Thymus (tissue), 11 donors: ENCODE measurements at regions not wholly inside any gene's neighbourhood (a gene's known extent, or its start where the extent isn't known, plus 50 kb on each side); places are given as distances from the start of the nearest gene placed in this dataset.
"Not testable (repeated sequence)": the region's sequence is repeated elsewhere in the genome, so short reads cannot be mapped to it uniquely, and the experiment has no call there.

Experiments
- DNase-seq, 9 donors: peaks; one replicate each; pipeline ENCODE4 v3.0.0-alpha.2; 2013; ENCODE audit warnings: low spot score in 9 of 9, low read depth in 6 of 9, missing footprints in 1 of 9
- H3K27ac ChIP-seq, 2 donors: one replicate each; pipeline ENCODE4 v1.5.1; 2013; ENCODE audit warnings: control low read depth in 1 of 2, low read depth in 1 of 2, low read length in 1 of 2, mild to moderate bottlenecking in 1 of 2, moderate library complexity in 1 of 2
- H3K27me3 ChIP-seq, 2 donors: one replicate each; pipeline ENCODE4 v1.5.1; 2013; ENCODE audit warnings: low read length in 1 of 2; ENCODE audit not compliant: control insufficient read depth in 2 of 2, insufficient read depth in 1 of 2
- H3K36me3 ChIP-seq, 2 donors: one replicate each; pipeline ENCODE4 v1.5.1; 2013; ENCODE audit warnings: low read length in 1 of 2, mild to moderate bottlenecking in 1 of 2, moderate library complexity in 1 of 2; ENCODE audit not compliant: control insufficient read depth in 2 of 2, insufficient read depth in 2 of 2
- H3K4me1 ChIP-seq, 2 donors: one replicate each; pipeline ENCODE4 v1.5.1; 2013; ENCODE audit warnings: low read length in 2 of 2; ENCODE audit not compliant: control insufficient read depth in 2 of 2, insufficient read depth in 2 of 2
- H3K4me3 ChIP-seq, 2 donors: one replicate each; pipeline ENCODE4 v1.5.1; 2013; ENCODE audit warnings: low read length in 2 of 2, control low read depth in 1 of 2, mild to moderate bottlenecking in 1 of 2
- H3K9me3 ChIP-seq, 2 donors: one replicate each; pipeline ENCODE4 v1.5.1; 2013; ENCODE audit warnings: low read length in 1 of 2, mild to moderate bottlenecking in 1 of 2; ENCODE audit not compliant: control insufficient read depth in 2 of 2, insufficient read depth in 1 of 2
- WGBS: extraction: QIAGEN DNeasy Blood & Tissue Kit; methylation state at CpG from one replicate; pipeline ENCODE4 v1.1.7; 2013; 5-methylcytosine and 5-hydroxymethylcytosine counted together
- donor health status: healthy.

DNA sequence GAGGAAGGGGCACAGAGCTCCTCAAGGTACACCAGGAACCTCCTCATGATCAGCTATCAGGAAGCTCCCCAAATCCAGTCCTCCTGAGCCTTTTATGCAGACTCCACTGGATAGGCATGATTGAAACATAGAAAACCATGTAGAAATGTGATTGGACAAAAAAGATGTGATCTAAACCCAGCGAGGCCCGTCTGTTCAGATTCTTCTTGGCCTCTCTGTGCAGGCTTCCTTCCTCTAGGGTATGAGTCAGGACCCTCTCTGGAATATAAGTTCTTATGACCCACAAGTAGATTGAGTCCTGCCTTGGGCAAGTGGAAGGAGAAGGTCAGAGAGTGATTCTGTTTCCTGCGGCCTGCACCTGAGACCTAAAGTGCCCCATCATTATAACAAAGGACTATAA is 166.3 kb downstream of the PHLDA1 start:
- WGBS: 95% methylated on average over 3 of the region's 3 CpGs
- no peak overlapping the region for H3K4me3 ChIP-seq
- H3K27me3 ChIP-seq: no peaks in the 10 kb centered on the region
- H3K36me3 ChIP-seq: no peaks in the 10 kb centered on the region
- no peaks in the 10 kb centered on the region for H3K9me3 ChIP-seq
- H3K4me1 ChIP-seq: no peaks in the 10 kb centered on the region
- no peak overlapping the region for H3K27ac ChIP-seq
- no peak for DNase-seq

GRCh38 chr12:75864161-75864560 is 167.4 kb downstream of the PHLDA1 start:
- no peaks in the 10 kb centered on the region for H3K4me1 ChIP-seq
- no peak overlapping the region for H3K4me3 ChIP-seq
- H3K36me3 ChIP-seq: no peaks in the 10 kb centered on the region
- no peaks in the 10 kb centered on the region for H3K9me3 ChIP-seq
- DNase-seq: no peak
- H3K27me3 ChIP-seq: no peaks in the 10 kb centered on the region
- H3K27ac ChIP-seq: no peak overlapping the region

DNA sequence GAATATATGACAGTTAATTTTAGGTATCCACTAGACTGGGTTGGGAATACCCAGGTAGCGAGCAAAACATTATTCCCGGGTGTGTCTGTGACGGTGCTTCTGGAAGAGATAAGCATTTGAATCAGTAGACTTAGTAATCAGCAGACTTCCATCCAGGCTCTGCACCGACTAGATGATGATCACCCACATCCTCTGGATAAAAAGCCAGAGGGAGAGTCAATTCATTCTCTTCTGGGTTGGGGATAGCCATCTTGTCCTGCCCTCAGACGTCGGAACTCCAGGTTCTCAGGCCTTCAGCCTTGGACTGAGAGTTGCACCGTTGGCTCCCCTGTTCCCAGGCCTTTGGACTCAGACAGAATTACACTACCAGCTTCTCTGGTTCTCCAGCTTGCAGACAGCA is 168.0 kb downstream of the PHLDA1 start:
- 94% methylated on average over 7 of the region's 7 CpGs for WGBS
- no peak for DNase-seq
- Histone ChIP-seq H3K27me3 (no peaks in the 10 kb centered on the region), H3K4me1 (no peaks in the 10 kb centered on the region), H3K9me3 (no peaks in the 10 kb centered on the region), H3K36me3 (no peaks in the 10 kb centered on the region), H3K27ac (no peak overlapping the region), H3K4me3 (no peak overlapping the region)

DNA sequence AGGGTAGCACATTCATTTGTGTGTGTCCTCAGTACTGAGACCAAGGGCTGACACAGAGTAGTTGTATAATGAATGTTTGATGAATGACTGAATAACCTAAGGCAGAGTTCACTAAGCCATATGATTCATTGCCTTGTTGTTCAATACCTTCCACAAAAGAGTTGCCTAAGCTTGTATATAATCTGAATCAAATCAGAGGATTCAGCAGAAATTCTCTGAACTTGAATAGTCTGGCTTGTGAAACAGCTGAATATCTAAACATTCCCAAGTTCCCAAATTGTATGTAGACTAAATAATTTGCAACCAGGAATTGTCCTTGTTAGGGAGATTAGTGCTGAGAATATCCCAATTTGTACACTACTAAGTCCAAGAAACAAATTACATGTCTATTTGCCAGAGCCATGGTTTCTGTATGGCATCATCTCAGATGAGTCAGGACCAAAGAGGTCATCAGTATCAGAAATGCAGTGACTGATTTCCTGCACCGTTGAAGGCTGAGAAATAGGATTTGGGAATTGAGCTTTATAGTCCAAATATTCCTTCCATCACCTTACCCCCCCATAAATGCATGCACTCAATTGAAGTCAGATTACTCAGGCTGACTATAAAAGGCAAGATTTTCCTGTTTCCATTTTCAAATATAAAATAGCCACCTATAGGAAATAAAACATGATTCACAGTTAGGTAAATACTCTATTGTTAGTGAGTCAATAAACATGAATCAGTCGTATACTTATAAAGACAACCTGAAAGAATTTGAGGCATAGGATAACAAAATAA is 168.7 kb downstream of the PHLDA1 start:
- Histone ChIP-seq H3K36me3 (no peaks in the 10 kb centered on the region), H3K4me1 (no peaks in the 10 kb centered on the region), H3K9me3 (no peaks in the 10 kb centered on the region), H3K27me3 (no peaks in the 10 kb centered on the region), H3K4me3 (no peak overlapping the region), H3K27ac (no peak overlapping the region)
- 89% methylated on average over 2 of the region's 2 CpGs for WGBS
- no peak for DNase-seq

GRCh38 chr12:75859868-75860267 is 171.7 kb downstream of the PHLDA1 start:
- DNase-seq: no peak
- Histone ChIP-seq H3K36me3 (no peaks in the 10 kb centered on the region), H3K4me3 (no peak overlapping the region), H3K27ac (no peak overlapping the region), H3K9me3 (no peaks in the 10 kb centered on the region), H3K4me1 (no peaks in the 10 kb centered on the region), H3K27me3 (no peaks in the 10 kb centered on the region)
- WGBS: 49% methylated on average over 2 of the region's 2 CpGs

- Histone ChIP-seq H3K27ac (no peak overlapping the region), H3K4me1 (no peaks in the 10 kb centered on the region), H3K27me3 (no peaks in the 10 kb centered on the region), H3K9me3 (no peaks in the 10 kb centered on the region), H3K36me3 (no peaks in the 10 kb centered on the region), H3K4me3 (no peak overlapping the region)
- no peak for DNase-seq
- 90% methylated on average over 1 of the region's 1 CpG for WGBS
These were observed 175.3 kb downstream of the PHLDA1 start for GRCh38 chr12:75856235-75856634.

DNA sequence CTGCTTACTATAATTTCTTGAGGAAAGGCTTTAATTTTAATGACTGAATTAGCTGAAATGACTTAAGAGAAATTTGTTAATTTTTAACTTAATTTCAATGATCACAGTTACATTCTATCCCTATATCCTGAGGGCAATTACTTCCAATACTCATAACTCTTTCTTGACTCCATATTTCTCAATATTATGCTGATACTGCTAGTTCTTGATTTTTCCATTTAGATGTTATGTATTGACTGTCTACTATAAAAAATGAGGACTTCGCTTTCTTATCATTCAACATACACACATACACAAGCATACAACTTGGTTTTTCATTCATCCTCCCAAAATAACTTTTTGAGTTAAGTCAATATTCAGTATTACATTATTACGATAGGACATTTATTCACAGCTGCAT is 176.2 kb downstream of the PHLDA1 start:
- no peaks in the 10 kb centered on the region for H3K9me3 ChIP-seq
- no peak overlapping the region for H3K4me3 ChIP-seq
- no peak for DNase-seq
- H3K36me3 ChIP-seq: no peaks in the 10 kb centered on the region
- H3K4me1 ChIP-seq: no peaks in the 10 kb centered on the region
- H3K27me3 ChIP-seq: no peaks in the 10 kb centered on the region
- WGBS: 94% methylated on average over 2 of the region's 2 CpGs
- H3K27ac ChIP-seq: no peak overlapping the region

- Histone ChIP-seq H3K4me3 (no peak overlapping the region), H3K27me3 (no peaks in the 10 kb centered on the region), H3K4me1 (no peaks in the 10 kb centered on the region), H3K27ac (no peak overlapping the region), H3K36me3 (no peaks in the 10 kb centered on the region), H3K9me3 (no peaks in the 10 kb centered on the region)
- DNase-seq: no peak
- 92% methylated on average over 4 of the region's 4 CpGs for WGBS
These were observed 176.8 kb downstream of the PHLDA1 start for GRCh38 chr12:75854681-75855309.

DNA sequence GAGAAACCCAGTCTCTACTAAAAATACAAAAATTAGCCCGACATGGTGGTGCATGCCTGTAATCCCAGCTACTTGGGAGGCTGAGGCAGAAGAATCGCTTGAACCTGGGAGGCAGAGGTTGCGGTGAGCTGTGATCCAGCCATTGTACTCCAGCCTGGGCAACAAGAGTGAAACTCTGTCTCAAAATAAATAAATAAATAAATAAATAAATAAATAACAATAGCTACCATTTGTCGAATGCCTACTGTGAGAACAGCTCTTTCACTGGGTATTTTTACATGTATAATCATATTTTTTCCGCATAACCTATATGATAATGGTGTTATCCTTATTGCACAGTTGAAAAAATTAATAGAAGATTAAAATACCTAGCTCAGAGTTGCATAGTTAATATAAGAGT is 177.4 kb downstream of the PHLDA1 start:
- not testable (repeated sequence) for H3K4me1 ChIP-seq, DNase-seq, H3K4me3 ChIP-seq, H3K9me3 ChIP-seq, H3K27ac ChIP-seq, H3K36me3 ChIP-seq, H3K27me3 ChIP-seq
- WGBS: 97% methylated on average over 5 of the region's 5 CpGs
